Stromal cell of bone marrow (primary cell): ENCODE measurements at regions not wholly inside any gene's neighbourhood (a gene's known extent, or its start where the extent isn't known, plus 50 kb on each side); places are given as distances from the start of the nearest gene placed in this dataset.
A peak's percentile ranks its signal among the peaks of the same experiment; 100 is the strongest.
"Not testable (repeated sequence)": the region's sequence is repeated elsewhere in the genome, so short reads cannot be mapped to it uniquely, and the experiment has no call there.

Source experiments
- DNase-seq: peaks from one replicate; pipeline ENCODE4 v3.0.0-alpha.2; 2012; ENCODE audit warnings: low read depth

DNA sequence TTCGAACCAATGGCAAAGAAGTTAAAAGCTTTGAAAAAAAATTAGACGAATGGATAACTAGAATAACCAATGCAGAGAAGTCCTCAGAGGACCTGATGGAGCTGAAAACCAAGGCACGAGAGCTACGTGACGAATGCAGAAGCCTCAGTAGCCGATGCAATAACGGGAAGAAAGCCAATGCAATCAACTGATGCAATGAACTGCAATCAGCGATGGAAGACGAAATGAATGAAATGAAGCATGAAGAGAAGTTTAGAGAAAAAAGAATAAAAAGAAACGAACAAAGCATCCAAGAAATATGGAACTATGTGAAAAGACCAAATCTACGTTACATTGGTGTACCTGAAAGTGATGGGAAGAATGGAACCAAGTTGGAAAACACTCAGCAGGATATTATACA is 52.6 kb upstream of the MRPS30 start:
- not testable (repeated sequence) for DNase-seq

DNA sequence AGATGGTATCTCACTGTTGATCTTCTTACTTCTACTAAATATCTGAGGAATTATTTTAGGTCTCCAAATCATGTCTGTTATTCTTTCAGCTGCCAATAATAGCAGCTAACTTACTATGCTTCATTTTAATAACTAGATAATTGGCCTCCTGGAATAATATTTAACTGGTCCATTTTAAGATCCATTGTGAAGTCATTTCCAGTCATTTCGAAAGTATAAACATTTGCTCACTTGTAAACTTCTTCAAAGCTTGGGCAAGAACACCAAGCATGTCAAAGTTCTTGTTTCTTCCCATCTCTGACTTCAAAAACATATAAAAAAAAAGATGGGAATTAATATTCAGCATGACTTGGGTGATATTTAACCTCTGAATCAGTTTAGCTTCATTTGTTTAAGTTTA is 61.4 kb upstream of the MRPS30 start:
- no peak for DNase-seq

DNA sequence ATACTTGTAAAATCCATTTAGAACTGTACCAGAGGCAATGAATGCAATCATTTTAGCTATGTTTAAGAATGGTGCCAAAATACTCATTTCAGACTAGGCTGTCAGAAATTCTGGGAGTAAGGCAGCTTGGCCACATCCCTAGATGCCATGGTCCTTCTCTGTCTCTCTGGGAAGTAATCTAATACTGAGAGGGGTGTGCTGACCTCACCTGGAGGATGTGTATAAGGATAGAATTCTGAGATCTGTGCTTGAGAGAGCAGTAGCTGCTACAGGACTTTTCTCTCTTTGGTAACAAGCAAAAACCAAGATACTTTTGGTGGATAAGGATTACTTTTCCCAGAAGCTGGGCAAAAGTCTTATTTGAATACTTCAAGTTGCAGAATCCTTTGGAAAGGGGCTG is 68.1 kb upstream of the MRPS30 start:
- no peak for DNase-seq

DNA sequence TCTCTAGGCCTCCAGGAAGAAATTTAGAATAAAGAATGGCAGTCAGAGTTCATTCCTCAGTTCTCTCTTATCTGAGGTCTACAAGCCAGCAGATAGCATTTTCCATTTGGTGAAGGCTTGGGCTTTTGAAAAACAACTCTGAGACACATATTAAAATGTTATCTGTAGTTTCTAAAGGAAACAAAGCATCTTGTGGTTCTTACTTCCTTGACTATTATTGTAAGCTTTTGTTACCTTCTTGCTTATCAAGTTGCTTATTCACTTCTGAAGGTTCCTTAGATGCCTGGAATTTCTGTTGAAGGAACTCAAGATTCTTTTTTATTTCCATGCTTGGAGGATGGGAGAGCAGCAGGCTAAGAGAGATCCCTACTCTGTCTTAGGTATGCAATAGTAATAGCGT is 79.2 kb upstream of the MRPS30 start:
- no peak for DNase-seq

GRCh38 chr5:44727100-44727499 is 81.6 kb upstream of the MRPS30 start:
- no peak for DNase-seq

DNA sequence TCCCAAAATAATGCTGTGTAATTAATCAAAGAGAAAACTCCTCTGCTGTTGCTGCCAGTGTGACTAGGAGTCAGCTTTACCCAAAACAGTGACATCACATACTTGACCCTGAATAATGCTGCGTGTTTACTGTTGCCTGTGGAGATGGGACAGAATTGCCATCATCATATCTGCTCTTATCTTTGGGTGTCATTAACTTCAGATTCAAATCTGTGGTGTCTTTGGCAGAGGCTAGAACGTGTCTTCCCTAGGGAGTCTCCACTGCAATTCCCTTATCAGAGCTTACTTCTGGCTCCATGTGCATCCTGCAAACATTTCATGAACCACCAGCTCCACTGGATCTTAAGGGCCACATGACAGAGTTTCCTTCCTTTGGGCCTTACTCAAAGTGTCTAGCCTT is 88.9 kb upstream of the MRPS30 start:
- DNase-seq, result no peak

- peak; percentile 4 for DNase-seq
Measured at GRCh38 chr5:44714871-44715561, 93.7 kb upstream of the MRPS30 start.

GRCh38 chr5:44713446-44713845 is 95.3 kb upstream of the MRPS30 start:
- no peak for DNase-seq

GRCh38 chr5:44711901-44712300 is 96.8 kb upstream of the MRPS30 start:
- DNase-seq, result no peak

DNA sequence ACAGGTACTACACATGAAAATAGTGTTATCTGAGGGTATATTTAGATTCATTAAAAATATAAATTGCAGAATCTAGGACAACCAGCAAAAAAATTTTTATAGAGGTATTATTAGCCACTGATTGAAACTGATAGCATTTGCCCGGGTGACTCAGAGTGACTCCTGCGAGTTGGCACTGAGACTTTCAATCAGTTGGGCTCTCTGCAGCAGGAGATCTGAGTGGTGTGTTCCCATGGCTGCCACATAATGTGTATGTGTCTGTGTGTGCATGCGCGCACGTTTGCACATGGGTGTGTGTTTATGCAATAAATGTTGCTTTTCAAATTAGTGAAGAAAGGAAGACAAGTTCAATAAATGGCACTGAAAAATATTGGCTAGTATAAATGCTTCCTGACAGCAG is 100.1 kb upstream of the MRPS30 start:
- DNase-seq, result no peak

- no peak for DNase-seq
Measured at GRCh38 chr5:44707721-44708120, 101.0 kb upstream of the MRPS30 start.

GRCh38 chr5:44697025-44697424 is 111.7 kb upstream of the MRPS30 start:
- DNase-seq, result no peak

- DNase-seq, result no peak
Measured at GRCh38 chr5:44695259-44695658, 113.5 kb upstream of the MRPS30 start.

- DNase-seq, result no peak
Measured at GRCh38 chr5:44691802-44692201, 116.9 kb upstream of the MRPS30 start.

- no peak for DNase-seq
Measured at GRCh38 chr5:44681906-44682305, 126.8 kb upstream of the MRPS30 start.

DNA sequence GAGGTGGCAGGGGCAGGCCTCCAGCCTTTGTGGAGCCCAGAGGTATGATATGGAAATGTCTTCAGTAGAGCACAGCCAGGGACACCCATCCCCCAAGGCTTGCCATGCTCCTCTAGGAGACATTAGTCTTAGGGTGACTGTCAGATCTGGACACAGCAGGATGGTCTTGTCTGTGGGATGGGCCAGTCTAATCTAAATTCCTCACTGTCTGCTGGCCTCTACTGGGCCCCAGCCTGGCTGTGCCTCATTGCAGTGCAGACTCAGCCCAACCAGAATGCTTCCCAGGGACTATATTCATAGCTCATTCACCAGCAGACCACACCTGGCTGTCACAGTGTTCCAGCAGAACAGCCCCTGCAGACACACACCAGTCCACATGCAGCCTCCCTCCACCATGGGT is 129.5 kb upstream of the MRPS30 start:
- DNase-seq, result no peak

DNA sequence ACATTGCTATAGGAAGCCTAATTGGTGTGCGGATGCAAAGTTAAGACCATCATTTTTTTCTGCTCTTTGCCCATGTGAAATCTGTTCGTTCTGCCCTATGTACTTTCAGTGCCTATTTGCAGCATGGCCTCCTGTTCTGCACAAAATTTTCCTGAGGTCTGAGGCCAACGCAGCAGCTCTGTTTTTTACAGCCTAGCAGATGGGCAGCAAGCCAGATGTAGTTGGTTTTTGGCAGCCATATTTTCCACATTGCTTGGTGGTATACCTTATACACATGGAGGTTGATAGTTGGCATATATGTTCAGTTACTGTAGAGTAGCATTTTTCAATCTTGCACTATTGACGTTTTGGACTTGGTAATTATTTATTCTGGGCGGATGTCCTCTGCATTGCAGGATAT is 133.5 kb upstream of the MRPS30 start:
- no peak for DNase-seq

GRCh38 chr5:44674461-44674860 is 134.3 kb upstream of the MRPS30 start:
- no peak for DNase-seq

DNA sequence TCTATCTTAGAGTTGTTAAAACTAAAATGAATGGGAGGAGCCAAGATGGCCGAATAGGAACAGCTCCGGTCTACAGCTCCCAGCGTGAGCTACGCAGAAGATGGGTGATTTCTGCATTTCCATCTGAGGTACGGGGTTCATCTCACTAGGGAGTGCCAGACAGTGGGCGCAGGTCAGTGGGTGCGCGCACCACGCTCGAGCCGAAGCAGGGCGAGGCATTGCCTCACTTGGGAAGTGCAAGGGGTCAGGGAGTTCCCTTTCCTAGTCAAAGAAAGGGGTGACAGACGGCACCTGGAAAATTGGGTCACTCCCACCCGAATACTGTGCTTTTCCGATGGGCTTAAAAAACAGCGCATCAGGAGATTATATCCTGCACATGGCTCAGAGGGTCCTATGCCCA is 140.3 kb upstream of the MRPS30 start:
- not testable (repeated sequence) for DNase-seq

GRCh38 chr5:44665101-44665701 is 143.5 kb upstream of the MRPS30 start:
- DNase-seq, result peak; percentile 95

DNA sequence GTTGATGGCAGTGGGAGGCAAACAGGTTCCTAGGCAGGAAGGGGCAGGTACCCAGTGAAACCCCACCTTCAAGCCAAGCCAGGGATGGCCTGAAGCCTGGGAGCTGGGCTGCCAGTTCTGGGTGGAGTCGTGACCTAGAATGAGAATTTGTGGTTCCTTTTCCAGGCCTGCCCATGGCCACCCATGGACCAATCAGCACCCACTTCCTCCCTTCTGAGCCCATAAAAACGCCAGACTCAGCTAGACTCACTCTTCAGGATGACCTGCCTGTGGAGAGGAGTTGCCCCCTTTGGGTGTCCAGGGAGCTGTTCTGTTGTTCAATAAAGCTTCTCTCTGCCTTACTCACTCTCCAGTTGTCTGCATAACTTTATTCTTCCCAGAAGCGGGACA is 144.0 kb upstream of the MRPS30 start:
- no peak for DNase-seq

DNA sequence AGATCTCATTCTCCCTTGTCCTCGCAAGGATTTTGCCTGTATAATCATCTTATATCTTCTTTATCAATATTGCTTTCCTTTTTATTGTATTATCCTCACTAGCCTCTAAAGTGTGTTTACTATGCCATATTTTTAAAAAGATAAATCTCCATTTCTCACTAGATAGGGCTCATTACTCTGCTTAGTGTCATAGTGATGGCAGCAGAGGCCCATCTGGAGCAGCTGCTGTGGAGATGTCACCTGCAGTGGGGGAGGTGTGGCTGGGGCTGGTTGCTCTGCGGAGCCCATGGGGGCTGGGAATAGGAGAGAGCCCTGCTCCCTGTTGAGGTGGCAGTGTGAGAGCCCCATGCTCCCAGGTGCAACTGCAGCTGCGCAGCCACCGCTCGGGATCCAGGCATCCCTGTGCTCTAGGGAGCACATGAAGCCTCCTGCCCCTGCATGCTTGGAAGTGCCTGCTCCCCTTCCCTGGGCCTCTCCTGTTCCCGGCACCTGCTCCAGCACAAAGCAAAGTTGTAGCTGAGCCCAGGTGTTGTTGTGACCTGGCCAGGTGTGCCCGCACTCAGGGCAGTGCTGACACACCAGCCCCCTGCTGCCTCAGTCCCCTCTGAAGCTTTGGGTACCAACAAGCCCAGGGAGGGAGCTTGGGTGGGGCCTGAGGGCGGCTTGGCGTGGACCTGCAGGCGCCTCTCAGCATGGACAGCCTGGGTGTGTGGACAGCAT is 144.6 kb upstream of the MRPS30 start:
- DNase-seq, result no peak

DNA sequence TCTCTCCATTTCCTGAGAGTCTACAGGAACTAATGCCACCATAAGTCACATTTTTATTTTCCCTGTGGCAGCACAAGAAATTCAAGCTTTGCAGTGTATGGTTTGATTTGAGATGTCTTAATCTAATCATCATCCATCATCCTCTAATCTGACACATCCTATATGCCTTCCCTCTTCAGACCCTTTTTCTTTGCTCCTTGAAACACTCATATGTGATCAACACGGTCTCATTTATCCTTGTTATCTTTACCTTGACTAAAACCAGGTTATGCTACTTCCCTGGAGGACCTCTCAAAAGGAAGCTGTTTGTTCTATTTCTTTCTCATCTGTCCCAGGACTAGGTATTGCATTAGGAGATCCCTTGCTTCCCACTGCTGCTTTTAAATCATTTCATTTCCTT is 146.9 kb upstream of the MRPS30 start:
- no peak for DNase-seq

DNA sequence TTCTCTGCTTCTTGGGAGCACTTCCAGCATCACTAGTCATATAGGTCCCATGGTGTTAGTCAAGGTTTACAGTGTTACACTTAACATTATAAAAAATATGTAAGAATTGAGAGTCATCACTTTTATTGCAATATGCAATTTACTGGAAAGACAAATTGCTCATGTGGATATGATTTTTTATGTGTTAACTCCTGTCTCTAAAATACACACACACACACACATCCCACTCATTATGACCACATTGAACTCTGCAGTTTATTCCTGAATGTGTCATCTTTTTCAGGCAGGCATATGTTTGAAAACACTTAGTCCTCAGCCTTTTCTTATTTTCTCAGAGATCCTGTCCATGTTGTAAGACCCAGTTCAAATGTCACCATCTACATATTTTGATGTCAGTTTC is 148.5 kb upstream of the MRPS30 start:
- peak; percentile 79 for DNase-seq
